Transverse colon (tissue), 4 donors: ENCODE measurements at regions not wholly inside any gene's neighbourhood (a gene's known extent, or its start where the extent isn't known, plus 50 kb on each side); places are given as distances from the start of the nearest gene placed in this dataset.
"Not testable (repeated sequence)": the region's sequence is repeated elsewhere in the genome, so short reads cannot be mapped to it uniquely, and the experiment has no call there.

Experiments used
- DNase-seq: peaks from one replicate; pipeline ENCODE4 v3.0.0-alpha.2; 2019
- H3K27ac ChIP-seq, 4 donors: fragments of 200-600 bp; sonication (generic); 2 replicates each; pipeline ENCODE4 v1.5.1; 2016 to 2018; ENCODE audit warnings: inconsistent platforms in 4 of 4
- H3K27me3 ChIP-seq: fragments of 200-600 bp; sonication (generic); 2 replicates; pipeline ENCODE4 v1.5.1; 2017; ENCODE audit warnings: inconsistent platforms
- H3K36me3 ChIP-seq, 4 donors: fragments of 200-600 bp; sonication (generic); 2 replicates each; pipeline ENCODE4 v1.5.1; 2017 to 2019; ENCODE audit warnings: inconsistent platforms in 4 of 4
- H3K4me1 ChIP-seq, 4 donors: fragments of 200-600 bp; sonication (generic); 2 replicates each; pipeline ENCODE4 v1.5.1; 2017 to 2020; ENCODE audit warnings: inconsistent platforms in 4 of 4
- H3K4me3 ChIP-seq, 4 donors: fragments of 200-600 bp; sonication (generic); 1 replicate in 1 of 4; 2 replicates in 3 of 4; pipeline versions ENCODE4 v1.5.1 to v1.6.1; 2017 to 2019; ENCODE audit warnings: inconsistent platforms in 4 of 4
- H3K9me3 ChIP-seq, 2 donors: fragments of 200-600 bp; sonication (generic); 2 replicates each; pipeline ENCODE4 v1.5.1; 2017 to 2019; ENCODE audit warnings: inconsistent platforms in 2 of 2
- EP300 ChIP-seq: sonication (generic); formaldehyde crosslinking; IDR thresholded peaks from one replicate; pipeline ENCODE4 v1.6.1; 2017; ENCODE audit warnings: antibody characterized with exemption, low read depth
- POLR2A ChIP-seq: fragments of 450-650 bp; IDR thresholded peaks from one replicate; pipeline ENCODE4 v1.6.1; 2016; ENCODE audit warnings: antibody characterized with exemption, mild to moderate bottlenecking, moderate library complexity
- POLR2AphosphoS5 ChIP-seq, 3 donors: sonication (generic); formaldehyde crosslinking; IDR thresholded peaks; one replicate each; pipeline ENCODE4 v1.6.1; 2016; ENCODE audit warnings: antibody characterized with exemption in 3 of 3
- whole genome bisulfite sequencing, 2 donors: methylation state at CpG; one replicate each; pipeline ENCODE4 v1.1.5; 2018; ENCODE audit warnings: low coverage in 1 of 2; 5-methylcytosine and 5-hydroxymethylcytosine counted together
- in situ Hi-C, 4 donors: fragments of 200-750 bp; cut with MboI; loops; one replicate each; pipeline versions ENCODE4 v1.15.0 to v1.15.1; 2017; ENCODE audit warnings: low sequenced_read_pairs in 3 of 4, low pct_ligation_motif_present in 1 of 4, low pct_unique_long_range_greater_than_20kb in 1 of 4
- intact Hi-C: fragments of 100-400 bp; cut with DNase I; formaldehyde crosslinking; loops from one replicate; pipeline ENCODE4 v1.15.1; 2023; ENCODE audit warnings: low total_unique reads
- TF ChIP-seq, protein P1 (sequence below), 5 experiments: fragments of 200-600 bp in 3 of 5; fragments of 450-650 bp in 2 of 5; sonication (generic) in 3 of 5; IDR thresholded peaks; 1 replicate in 2 of 5; 2 replicates in 3 of 5; pipeline ENCODE4 v1.5.1; 2016 to 2017; ENCODE audit warnings: antibody characterized with exemption in 5 of 5, inconsistent platforms in 3 of 5, mild to moderate bottlenecking in 2 of 5, moderate library complexity in 1 of 5

GRCh38 chr1:197991594-197991993, 74.4 kb downstream of the LHX9 start:
- H3K27ac ChIP-seq, result no peak overlapping the region

GRCh38 chr1:197994907-197995407, 77.8 kb downstream of the LHX9 start:
- H3K27me3 ChIP-seq, result no peaks in the 10 kb centered on the region
- H3K9me3 ChIP-seq, result no peaks in the 10 kb centered on the region
- 83 to 89% methylated on average over 6 to 7 of the region's 7 CpGs for WGBS, 2 donors
- TF ChIP-seq POLR2AphosphoS5 (IDR thresholded peaks at IDR 0.05), result no peak
- TF ChIP-seq POLR2A, result no peak
- no peak for TF ChIP-seq EP300
- TF ChIP-seq, protein P1, sequence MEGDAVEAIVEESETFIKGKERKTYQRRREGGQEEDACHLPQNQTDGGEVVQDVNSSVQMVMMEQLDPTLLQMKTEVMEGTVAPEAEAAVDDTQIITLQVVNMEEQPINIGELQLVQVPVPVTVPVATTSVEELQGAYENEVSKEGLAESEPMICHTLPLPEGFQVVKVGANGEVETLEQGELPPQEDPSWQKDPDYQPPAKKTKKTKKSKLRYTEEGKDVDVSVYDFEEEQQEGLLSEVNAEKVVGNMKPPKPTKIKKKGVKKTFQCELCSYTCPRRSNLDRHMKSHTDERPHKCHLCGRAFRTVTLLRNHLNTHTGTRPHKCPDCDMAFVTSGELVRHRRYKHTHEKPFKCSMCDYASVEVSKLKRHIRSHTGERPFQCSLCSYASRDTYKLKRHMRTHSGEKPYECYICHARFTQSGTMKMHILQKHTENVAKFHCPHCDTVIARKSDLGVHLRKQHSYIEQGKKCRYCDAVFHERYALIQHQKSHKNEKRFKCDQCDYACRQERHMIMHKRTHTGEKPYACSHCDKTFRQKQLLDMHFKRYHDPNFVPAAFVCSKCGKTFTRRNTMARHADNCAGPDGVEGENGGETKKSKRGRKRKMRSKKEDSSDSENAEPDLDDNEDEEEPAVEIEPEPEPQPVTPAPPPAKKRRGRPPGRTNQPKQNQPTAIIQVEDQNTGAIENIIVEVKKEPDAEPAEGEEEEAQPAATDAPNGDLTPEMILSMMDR (IDR thresholded peaks at IDR 0.05), result no peak
- no peak overlapping the region for H3K27ac ChIP-seq
- H3K4me3 ChIP-seq, result no peak overlapping the region
- no peaks in the 10 kb centered on the region for H3K4me1 ChIP-seq
- in situ Hi-C loops, result no loop called here
- no peak for DNase-seq
- H3K36me3 ChIP-seq, result no peaks in the 10 kb centered on the region
- intact Hi-C loops, result no loop called here

More at GRCh38 chr1:197991594-197991993, 74.4 kb downstream of the LHX9 start:
- WGBS, 2 donors, result 77 to 90% methylated on average over 3 of the region's 3 CpGs
- no peak overlapping the region for H3K4me3 ChIP-seq
- no peak for DNase-seq
- no peaks in the 10 kb centered on the region for H3K9me3 ChIP-seq
- TF ChIP-seq EP300 (no peak), POLR2A (no peak), POLR2AphosphoS5 (IDR thresholded peaks at IDR 0.05) (no peak)
- TF ChIP-seq, protein P1 (IDR thresholded peaks at IDR 0.05), result no peak
- H3K36me3 ChIP-seq, result no peaks in the 10 kb centered on the region
- no peaks in the 10 kb centered on the region for H3K4me1 ChIP-seq
- no peaks in the 10 kb centered on the region for H3K27me3 ChIP-seq
- in situ Hi-C loops, result no loop called here
- intact Hi-C loops, result no loop called here

- WGBS, 2 donors, result 86 to 87% methylated on average over 6 of the region's 6 CpGs
- in situ Hi-C loops, result no loop called here
- no peaks in the 10 kb centered on the region for H3K27me3 ChIP-seq
- DNase-seq, result no peak
- intact Hi-C loops, result no loop called here
- H3K4me1 ChIP-seq, result no peaks in the 10 kb centered on the region
- H3K9me3 ChIP-seq, result no peaks in the 10 kb centered on the region
- no peak for TF ChIP-seq POLR2AphosphoS5 (IDR thresholded peaks at IDR 0.05)
- no peak for TF ChIP-seq POLR2A
- TF ChIP-seq, protein P1 (IDR thresholded peaks at IDR 0.05), result no peak
- TF ChIP-seq EP300, result no peak
- H3K27ac ChIP-seq, result no peak overlapping the region
- H3K36me3 ChIP-seq, result no peaks in the 10 kb centered on the region
- H3K4me3 ChIP-seq, result no peak overlapping the region
Observed at GRCh38 chr1:197995408-197996258, 78.5 kb downstream of the LHX9 start.

DNA sequence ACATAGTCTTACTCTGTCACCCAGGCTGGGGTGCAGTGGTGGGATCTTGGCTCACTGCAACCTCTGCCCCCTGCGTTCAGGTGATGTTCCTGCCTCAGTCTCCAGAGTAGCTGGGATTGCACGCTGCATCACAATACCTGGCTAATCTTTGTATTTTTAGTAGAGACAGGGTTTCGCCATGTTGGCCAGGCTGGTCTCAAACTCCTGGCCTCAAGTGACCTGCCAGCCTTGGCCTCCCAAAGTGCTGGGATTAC, 79.0 kb downstream of the LHX9 start:
- intact Hi-C loops, H3K27ac ChIP-seq, H3K9me3 ChIP-seq, H3K36me3 ChIP-seq, H3K4me3 ChIP-seq, H3K4me1 ChIP-seq, DNase-seq, H3K27me3 ChIP-seq, in situ Hi-C loops: not testable (repeated sequence)
- WGBS, 2 donors, result 91 to 93% methylated on average over 2 to 3 of the region's 3 CpGs

DNA sequence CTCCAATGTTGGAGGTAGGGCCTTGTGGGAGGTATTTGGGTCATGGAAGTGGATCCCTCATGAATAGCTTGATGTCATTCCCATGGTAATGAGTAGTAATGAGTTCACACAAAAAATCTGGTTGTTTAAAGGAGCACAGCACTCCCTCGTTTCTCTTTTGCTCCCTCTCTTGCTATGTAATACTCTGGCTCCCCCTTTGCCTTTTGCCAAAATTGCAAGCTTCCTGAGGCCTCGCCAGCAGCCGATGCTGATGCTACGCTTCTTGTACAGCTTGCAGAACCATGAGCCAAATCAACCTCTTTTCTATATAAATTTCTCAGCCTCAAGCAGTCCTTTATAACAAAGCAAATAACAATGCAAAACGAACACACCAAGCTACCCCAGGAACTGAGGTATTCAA, 80.9 kb downstream of the LHX9 start:
- 59 to 68% methylated on average over 5 of the region's 5 CpGs for WGBS, 2 donors
- Histone ChIP-seq H3K9me3 (no peaks in the 10 kb centered on the region), H3K4me1 (no peaks in the 10 kb centered on the region), H3K27me3 (no peaks in the 10 kb centered on the region), H3K4me3 (no peak overlapping the region), H3K36me3 (no peaks in the 10 kb centered on the region), H3K27ac (no peak overlapping the region)
- in situ Hi-C loops, result no loop called here
- TF ChIP-seq, protein P1 (IDR thresholded peaks at IDR 0.05), result no peak
- TF ChIP-seq POLR2A (no peak), POLR2AphosphoS5 (IDR thresholded peaks at IDR 0.05) (no peak), EP300 (no peak)
- intact Hi-C loops, result no loop called here
- no peak for DNase-seq
